ENCODE measurements at regions not wholly inside any gene's neighbourhood (a gene's known extent, or its start where the extent isn't known, plus 50 kb on each side); places are given as distances from the start of the nearest gene placed in this dataset.

DNA sequence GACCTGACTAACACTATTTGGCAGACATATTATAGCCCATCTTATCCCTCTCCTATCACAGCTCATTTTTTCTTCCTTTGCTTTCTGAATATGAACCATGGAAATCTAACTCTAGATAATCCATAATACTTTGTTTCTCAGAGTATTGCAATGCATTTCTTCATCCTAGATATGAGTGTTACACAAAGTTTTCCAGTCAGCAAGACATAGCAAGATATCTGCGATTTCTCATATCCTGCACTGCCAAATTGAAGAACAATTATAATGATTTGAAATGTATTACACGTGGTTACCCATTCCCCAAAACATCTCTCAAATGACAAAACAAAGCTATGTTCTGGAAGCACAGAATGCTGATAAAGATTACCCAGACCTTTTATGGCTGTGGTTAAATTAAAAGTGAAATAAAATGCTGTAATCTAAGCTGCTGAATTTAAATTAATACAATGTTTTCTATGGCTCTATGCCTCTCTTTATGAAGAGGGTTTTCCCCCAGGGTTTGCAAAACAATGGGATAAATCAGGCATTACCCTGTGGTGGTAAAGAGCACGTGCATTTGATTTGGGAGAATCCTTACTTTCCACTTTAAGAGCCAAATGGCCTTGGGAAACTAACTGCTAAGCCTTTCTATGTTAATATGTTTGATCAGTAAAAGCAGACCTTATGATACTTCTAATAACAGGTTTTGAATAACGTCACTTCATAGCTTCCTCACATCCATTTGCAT lies 1291.0 kb upstream of the CNTN5 start:
- TF ChIP-seq, protein P1, sequence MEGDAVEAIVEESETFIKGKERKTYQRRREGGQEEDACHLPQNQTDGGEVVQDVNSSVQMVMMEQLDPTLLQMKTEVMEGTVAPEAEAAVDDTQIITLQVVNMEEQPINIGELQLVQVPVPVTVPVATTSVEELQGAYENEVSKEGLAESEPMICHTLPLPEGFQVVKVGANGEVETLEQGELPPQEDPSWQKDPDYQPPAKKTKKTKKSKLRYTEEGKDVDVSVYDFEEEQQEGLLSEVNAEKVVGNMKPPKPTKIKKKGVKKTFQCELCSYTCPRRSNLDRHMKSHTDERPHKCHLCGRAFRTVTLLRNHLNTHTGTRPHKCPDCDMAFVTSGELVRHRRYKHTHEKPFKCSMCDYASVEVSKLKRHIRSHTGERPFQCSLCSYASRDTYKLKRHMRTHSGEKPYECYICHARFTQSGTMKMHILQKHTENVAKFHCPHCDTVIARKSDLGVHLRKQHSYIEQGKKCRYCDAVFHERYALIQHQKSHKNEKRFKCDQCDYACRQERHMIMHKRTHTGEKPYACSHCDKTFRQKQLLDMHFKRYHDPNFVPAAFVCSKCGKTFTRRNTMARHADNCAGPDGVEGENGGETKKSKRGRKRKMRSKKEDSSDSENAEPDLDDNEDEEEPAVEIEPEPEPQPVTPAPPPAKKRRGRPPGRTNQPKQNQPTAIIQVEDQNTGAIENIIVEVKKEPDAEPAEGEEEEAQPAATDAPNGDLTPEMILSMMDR (IDR thresholded peaks at IDR 0.05) = no peak
- no peak for TF ChIP-seq EZH2 (IDR thresholded peaks at IDR 0.05)
